ENCODE measurements at regions not wholly inside any gene's neighbourhood (a gene's known extent, or its start where the extent isn't known, plus 50 kb on each side); places are given as distances from the start of the nearest gene placed in this dataset.

- TF ChIP-seq POLR2A (IDR thresholded peaks at IDR 0.05) = no peak
- no peak for TF ChIP-seq CTCF (IDR thresholded peaks at IDR 0.05)
- TF ChIP-seq POLR2AphosphoS5 (IDR thresholded peaks at IDR 0.05) = no peak
Observed at GRCh38 chr10:113476673-113477072, 76.2 kb upstream of the HABP2 start.
